HG02852 (cell line): ENCODE measurements at regions not wholly inside any gene's neighbourhood (a gene's known extent, or its start where the extent isn't known, plus 50 kb on each side); places are given as distances from the start of the nearest gene placed in this dataset.

Experiments used
- ATAC-seq: cut with Tn5 transposase; IDR thresholded peaks from one replicate; pipeline ENCODE4 v1.9.1; 2021; ENCODE audit warnings: mild to moderate bottlenecking, moderate library complexity; ENCODE audit not compliant: unreplicated experiment

GRCh38 chr5:30626557-30626956, 566.9 kb upstream of the CDH6 start:
- no peak for ATAC-seq

GRCh38 chr5:30620481-30621085, 572.9 kb upstream of the CDH6 start:
- no peak for ATAC-seq

GRCh38 chr5:30608501-30608900, 585.0 kb upstream of the CDH6 start:
- no peak for ATAC-seq

- ATAC-seq, result no peak
Observed at GRCh38 chr5:30607301-30607894, 586.1 kb upstream of the CDH6 start.

- no peak for ATAC-seq
Observed at GRCh38 chr5:30605693-30606268, 587.7 kb upstream of the CDH6 start.

- no peak for ATAC-seq
Observed at GRCh38 chr5:30604648-30605262, 588.7 kb upstream of the CDH6 start.

- no peak for ATAC-seq
Observed at GRCh38 chr5:30600892-30601291, 592.6 kb upstream of the CDH6 start.

GRCh38 chr5:30596495-30597064, 596.9 kb upstream of the CDH6 start:
- ATAC-seq, result no peak

GRCh38 chr5:30594331-30594730, 599.2 kb upstream of the CDH6 start:
- no peak for ATAC-seq

- no peak for ATAC-seq
Observed at GRCh38 chr5:30592833-30593232, 600.7 kb upstream of the CDH6 start.

- ATAC-seq, result no peak
Observed at GRCh38 chr5:30581198-30581935, 612.1 kb upstream of the CDH6 start.

- no peak for ATAC-seq
Observed at GRCh38 chr5:30574761-30575160, 618.7 kb upstream of the CDH6 start.

GRCh38 chr5:30572279-30572678, 621.2 kb upstream of the CDH6 start:
- ATAC-seq, result no peak

- no peak for ATAC-seq
Observed at GRCh38 chr5:30561771-30562170, 631.7 kb upstream of the CDH6 start.

GRCh38 chr5:30551618-30552017, 641.9 kb upstream of the CDH6 start:
- no peak for ATAC-seq

GRCh38 chr5:30548580-30549305, 644.7 kb upstream of the CDH6 start:
- no peak for ATAC-seq

GRCh38 chr5:30540150-30540549, 653.3 kb upstream of the CDH6 start:
- no peak for ATAC-seq

- no peak for ATAC-seq
Observed at GRCh38 chr5:30539004-30539634, 654.4 kb upstream of the CDH6 start.

- no peak for ATAC-seq
Observed at GRCh38 chr5:30525353-30525752, 668.1 kb upstream of the CDH6 start.

GRCh38 chr5:30524428-30524827, 669.1 kb upstream of the CDH6 start:
- no peak for ATAC-seq
